CD4-positive, alpha-beta T cell treated with Interleukin-17A for 1 hour (primary cell): ENCODE measurements at regions not wholly inside any gene's neighbourhood (a gene's known extent, or its start where the extent isn't known, plus 50 kb on each side); places are given as distances from the start of the nearest gene placed in this dataset.
"Not testable (repeated sequence)": the region's sequence is repeated elsewhere in the genome, so short reads cannot be mapped to it uniquely, and the experiment has no call there.

Experiments used
- DNase-seq: peaks from one replicate; pipeline ENCODE4 v3.0.0-alpha.2; 2020

- DNase-seq, result no peak
Observed at GRCh38 chr10:131824371-131825149, 76.2 kb upstream of the PPP2R2D start.

- DNase-seq, result no peak
Observed at GRCh38 chr10:131825150-131825848, 75.5 kb upstream of the PPP2R2D start.

- no peak for DNase-seq
Observed at GRCh38 chr10:131825960-131826650, 74.7 kb upstream of the PPP2R2D start.

- no peak for DNase-seq
Observed at GRCh38 chr10:131829156-131829930, 71.5 kb upstream of the PPP2R2D start.

- DNase-seq, result no peak
Observed at GRCh38 chr10:131830446-131831130, 70.2 kb upstream of the PPP2R2D start.

GRCh38 chr10:131831561-131831960 lies 69.2 kb upstream of the PPP2R2D start:
- no peak for DNase-seq

GRCh38 chr10:131832056-131832685 lies 68.6 kb upstream of the PPP2R2D start:
- DNase-seq, result no peak

GRCh38 chr10:131833013-131833412 lies 67.8 kb upstream of the PPP2R2D start:
- DNase-seq, result no peak

- no peak for DNase-seq
Observed at GRCh38 chr10:131833446-131834080, 67.2 kb upstream of the PPP2R2D start.

GRCh38 chr10:131834152-131834810 lies 66.5 kb upstream of the PPP2R2D start:
- no peak for DNase-seq

GRCh38 chr10:131838966-131839742 lies 61.7 kb upstream of the PPP2R2D start:
- DNase-seq, result no peak

- not testable (repeated sequence) for DNase-seq
Observed at GRCh38 chr10:131839880-131840787, 60.7 kb upstream of the PPP2R2D start.

- DNase-seq, result no peak
Observed at GRCh38 chr10:131840788-131841118, 60.1 kb upstream of the PPP2R2D start.

- DNase-seq, result no peak
Observed at GRCh38 chr10:131841131-131841660, 59.6 kb upstream of the PPP2R2D start.

GRCh38 chr10:131841661-131842139 lies 59.1 kb upstream of the PPP2R2D start:
- DNase-seq, result no peak

GRCh38 chr10:131842351-131843088 lies 58.3 kb upstream of the PPP2R2D start:
- no peak for DNase-seq

- DNase-seq, result no peak
Observed at GRCh38 chr10:131843089-131843595, 57.7 kb upstream of the PPP2R2D start.

- no peak for DNase-seq
Observed at GRCh38 chr10:131843881-131844284, 56.9 kb upstream of the PPP2R2D start.
